Fibroblast of pulmonary artery (primary cell): ENCODE measurements at regions not wholly inside any gene's neighbourhood (a gene's known extent, or its start where the extent isn't known, plus 50 kb on each side); places are given as distances from the start of the nearest gene placed in this dataset.

Source experiments
- DNase-seq: peaks from one replicate; pipeline ENCODE4 v3.0.0-alpha.2; 2010; ENCODE audit warnings: low read depth
- H3K4me3 ChIP-seq: replicated peaks from 2 replicates; pipeline ENCODE4 v1.5.1; 2011; ENCODE audit warnings: low read depth, mild to moderate bottlenecking, control low read depth, low read length, moderate library complexity
- CTCF ChIP-seq: IDR thresholded peaks from 2 replicates; pipeline ENCODE4 v1.5.1; 2011; ENCODE audit warnings: mild to moderate bottlenecking, control low read depth, low read length, inconsistent platforms; ENCODE audit errors: missing control alignments

GRCh38 chr12:23113781-23114180 is 488.8 kb downstream of the ETNK1 start:
- no peak for TF ChIP-seq CTCF
- DNase-seq, result no peak
- H3K4me3 ChIP-seq, result no peak overlapping the region

DNA sequence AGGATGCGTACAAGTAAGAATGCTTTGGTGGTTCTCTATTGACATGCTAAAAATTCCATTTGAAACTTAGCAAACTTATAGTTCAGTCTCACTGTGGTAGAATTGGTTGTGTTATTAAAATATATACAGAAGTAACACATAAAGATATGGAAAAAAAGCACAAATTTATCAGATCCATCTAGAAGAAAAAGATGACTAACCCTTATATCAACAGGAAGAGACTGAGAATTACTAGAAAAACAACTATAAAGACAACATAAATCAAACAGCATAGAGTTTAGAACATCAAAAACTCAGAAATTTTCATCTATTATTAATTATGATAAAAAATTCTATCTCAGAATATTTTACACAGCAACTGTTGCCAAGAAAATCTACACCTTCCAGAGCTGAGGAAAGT is 491.0 kb downstream of the ETNK1 start:
- TF ChIP-seq CTCF, result no peak
- no peak for DNase-seq
- no peak overlapping the region for H3K4me3 ChIP-seq

- TF ChIP-seq CTCF, result no peak
- H3K4me3 ChIP-seq, result no peak overlapping the region
- no peak for DNase-seq
These were observed 501.8 kb downstream of the ETNK1 start for GRCh38 chr12:23126794-23127193.

- TF ChIP-seq CTCF, result no peak
- DNase-seq, result no peak
- H3K4me3 ChIP-seq, result no peak overlapping the region
These were observed 502.7 kb downstream of the ETNK1 start for GRCh38 chr12:23127701-23128100.

- TF ChIP-seq CTCF, result no peak
- no peak for DNase-seq
- no peak overlapping the region for H3K4me3 ChIP-seq
These were observed 503.5 kb downstream of the ETNK1 start for GRCh38 chr12:23128462-23128861.

- DNase-seq, result no peak
- no peak overlapping the region for H3K4me3 ChIP-seq
- no peak for TF ChIP-seq CTCF
These were observed 507.4 kb downstream of the ETNK1 start for GRCh38 chr12:23132357-23132756.

- no peak overlapping the region for H3K4me3 ChIP-seq
- DNase-seq, result no peak
- TF ChIP-seq CTCF, result no peak
These were observed 508.5 kb downstream of the ETNK1 start for GRCh38 chr12:23133471-23133870.
